Keratinocyte (primary cell): ENCODE measurements at regions not wholly inside any gene's neighbourhood (a gene's known extent, or its start where the extent isn't known, plus 50 kb on each side); places are given as distances from the start of the nearest gene placed in this dataset.
"Not testable (repeated sequence)": the region's sequence is repeated elsewhere in the genome, so short reads cannot be mapped to it uniquely, and the experiment has no call there.

Experiments
- EZH2 ChIP-seq: IDR thresholded peaks from one replicate; pipeline ENCODE4 v1.6.1; 2012; ENCODE audit warnings: inconsistent platforms, mild to moderate bottlenecking, low read length, moderate library complexity
- TF ChIP-seq, protein P1 (sequence below), 3 experiments: IDR thresholded peaks in 1 of 3; conservative IDR thresholded peaks in 1 of 3; optimal IDR thresholded peaks in 1 of 3; 2 replicates in 2 of 3; 3 replicates in 1 of 3; pipeline versions ENCODE3 to v1.5.1; 2011; ENCODE audit warnings: low read length in 3 of 3, mild to moderate bottlenecking in 3 of 3, moderate library complexity in 2 of 3, control low read depth in 1 of 3, inconsistent platforms in 1 of 3; ENCODE audit not compliant: insufficient read depth in 2 of 3; ENCODE audit errors: extremely low read depth in 1 of 3

DNA sequence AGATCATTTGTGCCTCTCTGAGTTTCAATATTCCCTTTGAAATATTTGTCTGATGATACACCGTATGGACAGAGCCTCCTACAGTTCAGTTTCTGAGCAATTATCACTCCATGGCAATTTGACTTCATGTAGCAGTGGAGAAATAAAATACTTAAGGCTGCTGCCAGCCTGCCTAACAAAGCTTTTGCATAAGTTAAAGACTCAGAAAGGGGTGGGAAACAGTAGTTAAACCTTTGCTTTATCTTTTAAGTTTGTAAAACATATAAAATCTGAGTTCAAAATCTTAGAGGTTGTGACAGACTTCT is 161.7 kb downstream of the SPDYE17 start:
- TF ChIP-seq, protein P1, sequence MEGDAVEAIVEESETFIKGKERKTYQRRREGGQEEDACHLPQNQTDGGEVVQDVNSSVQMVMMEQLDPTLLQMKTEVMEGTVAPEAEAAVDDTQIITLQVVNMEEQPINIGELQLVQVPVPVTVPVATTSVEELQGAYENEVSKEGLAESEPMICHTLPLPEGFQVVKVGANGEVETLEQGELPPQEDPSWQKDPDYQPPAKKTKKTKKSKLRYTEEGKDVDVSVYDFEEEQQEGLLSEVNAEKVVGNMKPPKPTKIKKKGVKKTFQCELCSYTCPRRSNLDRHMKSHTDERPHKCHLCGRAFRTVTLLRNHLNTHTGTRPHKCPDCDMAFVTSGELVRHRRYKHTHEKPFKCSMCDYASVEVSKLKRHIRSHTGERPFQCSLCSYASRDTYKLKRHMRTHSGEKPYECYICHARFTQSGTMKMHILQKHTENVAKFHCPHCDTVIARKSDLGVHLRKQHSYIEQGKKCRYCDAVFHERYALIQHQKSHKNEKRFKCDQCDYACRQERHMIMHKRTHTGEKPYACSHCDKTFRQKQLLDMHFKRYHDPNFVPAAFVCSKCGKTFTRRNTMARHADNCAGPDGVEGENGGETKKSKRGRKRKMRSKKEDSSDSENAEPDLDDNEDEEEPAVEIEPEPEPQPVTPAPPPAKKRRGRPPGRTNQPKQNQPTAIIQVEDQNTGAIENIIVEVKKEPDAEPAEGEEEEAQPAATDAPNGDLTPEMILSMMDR (optimal IDR thresholded peaks at IDR 0.05 in 1 of 3, IDR thresholded peaks at IDR 0.05 in 1 of 3, conservative IDR thresholded peaks at IDR 0.05 in 1 of 3; ENCODE audit: extremely low read depth in 1 of 3, insufficient read depth in 2 of 3, low read length in 3 of 3) = not testable (repeated sequence)
- TF ChIP-seq EZH2 = not testable (repeated sequence)
